Keratinocyte (primary cell): ENCODE measurements at regions not wholly inside any gene's neighbourhood (a gene's known extent, or its start where the extent isn't known, plus 50 kb on each side); places are given as distances from the start of the nearest gene placed in this dataset.
A peak's percentile ranks its signal among the peaks of the same experiment; 100 is the strongest.

Experiments
- DNase-seq: peaks from one replicate; pipeline ENCODE4 v3.0.0-alpha.2; 2011; ENCODE audit warnings: low read depth, missing footprints, low spot score
- FAIRE-seq: peaks from 2 replicates; lab custom pipeline; 2011; peaks lifted over from hg19 to GRCh38; lab: Jason Lieb, UNC
- H2AFZ ChIP-seq: 2 replicates; pipeline ENCODE4 v1.6.0; 2012; ENCODE audit warnings: low read length, control low read depth, inconsistent platforms; ENCODE audit not compliant: control insufficient read depth
- H3K27ac ChIP-seq: 2 replicates; pipeline ENCODE4 v1.5.1; 2011; ENCODE audit warnings: low read length; ENCODE audit not compliant: control insufficient read depth, insufficient read depth
- H3K27me3 ChIP-seq: 3 replicates; pipeline ENCODE4 v1.6.0; 2011; ENCODE audit warnings: low read length; ENCODE audit not compliant: control insufficient read depth, insufficient read depth; ENCODE audit errors: extremely low read depth
- H3K36me3 ChIP-seq, 2 experiments: 2 replicates in 1 of 2; 3 replicates in 1 of 2; pipeline ENCODE4 v1.5.1; 2011; ENCODE audit warnings: low read length in 2 of 2, mild to moderate bottlenecking in 1 of 2; ENCODE audit not compliant: control insufficient read depth in 2 of 2, insufficient read depth in 2 of 2; ENCODE audit errors: extremely low read depth in 1 of 2
- H3K4me1 ChIP-seq: 3 replicates; pipeline ENCODE4 v1.5.1; 2011; ENCODE audit warnings: low read length; ENCODE audit not compliant: control insufficient read depth, insufficient read depth; ENCODE audit errors: extremely low read depth
- H3K4me2 ChIP-seq: 3 replicates; pipeline ENCODE4 v1.6.0; 2011; ENCODE audit warnings: low read depth, low read length; ENCODE audit not compliant: control insufficient read depth, insufficient read depth; ENCODE audit errors: extremely low read depth
- H3K4me3 ChIP-seq, 3 experiments: fragments of 200-600 bp in 1 of 3; sonication (generic) in 1 of 3; 2 replicates in 2 of 3; 3 replicates in 1 of 3; pipeline ENCODE4 v1.5.1; 2011 to 2016; ENCODE audit warnings: low read length in 3 of 3, mild to moderate bottlenecking in 3 of 3, control low read depth in 2 of 3, inconsistent platforms in 1 of 3, low read depth in 1 of 3, mixed read lengths in 1 of 3, mixed run types in 1 of 3, moderate library complexity in 1 of 3; ENCODE audit not compliant: control insufficient read depth in 2 of 3, insufficient read depth in 2 of 3; ENCODE audit errors: extremely low read depth in 1 of 3
- H3K79me2 ChIP-seq: 2 replicates; pipeline ENCODE4 v1.6.0; 2012; ENCODE audit warnings: low read length; ENCODE audit not compliant: control insufficient read depth, insufficient read depth
- H3K9ac ChIP-seq: 3 replicates; pipeline ENCODE4 v1.6.0; 2011; ENCODE audit warnings: low read length; ENCODE audit not compliant: control insufficient read depth, insufficient read depth; ENCODE audit errors: extremely low read depth
- H3K9me1 ChIP-seq: 3 replicates; pipeline ENCODE4 v1.6.0; 2011; ENCODE audit warnings: low read length; ENCODE audit not compliant: control insufficient read depth, insufficient read depth; ENCODE audit errors: extremely low read depth
- H3K9me3 ChIP-seq: 2 replicates; pipeline ENCODE4 v1.5.1; 2012; ENCODE audit warnings: low read depth, low read length; ENCODE audit not compliant: control insufficient read depth
- H4K20me1 ChIP-seq: 3 replicates; pipeline ENCODE4 v1.6.0; 2011; ENCODE audit warnings: low read length; ENCODE audit not compliant: control insufficient read depth, insufficient read depth; ENCODE audit errors: extremely low read depth
- EZH2 ChIP-seq: IDR thresholded peaks from one replicate; pipeline ENCODE4 v1.6.1; 2012; ENCODE audit warnings: inconsistent platforms, mild to moderate bottlenecking, low read length, moderate library complexity
- dilution Hi-C: fragments of 300-500 bp; cut with MboI; formaldehyde crosslinking; loops from one replicate; pipeline ENCODE4 v1.7.0; 2020; ENCODE audit warnings: low sequenced_read_pairs; ENCODE audit not compliant: extremely low pct_ligation_motif_present
- TF ChIP-seq, protein P1 (sequence below), 3 experiments: IDR thresholded peaks in 1 of 3; conservative IDR thresholded peaks in 1 of 3; optimal IDR thresholded peaks in 1 of 3; 2 replicates in 2 of 3; 3 replicates in 1 of 3; pipeline versions ENCODE3 to v1.5.1; 2011; ENCODE audit warnings: low read length in 3 of 3, mild to moderate bottlenecking in 3 of 3, moderate library complexity in 2 of 3, control low read depth in 1 of 3, inconsistent platforms in 1 of 3; ENCODE audit not compliant: insufficient read depth in 2 of 3; ENCODE audit errors: extremely low read depth in 1 of 3

DNA sequence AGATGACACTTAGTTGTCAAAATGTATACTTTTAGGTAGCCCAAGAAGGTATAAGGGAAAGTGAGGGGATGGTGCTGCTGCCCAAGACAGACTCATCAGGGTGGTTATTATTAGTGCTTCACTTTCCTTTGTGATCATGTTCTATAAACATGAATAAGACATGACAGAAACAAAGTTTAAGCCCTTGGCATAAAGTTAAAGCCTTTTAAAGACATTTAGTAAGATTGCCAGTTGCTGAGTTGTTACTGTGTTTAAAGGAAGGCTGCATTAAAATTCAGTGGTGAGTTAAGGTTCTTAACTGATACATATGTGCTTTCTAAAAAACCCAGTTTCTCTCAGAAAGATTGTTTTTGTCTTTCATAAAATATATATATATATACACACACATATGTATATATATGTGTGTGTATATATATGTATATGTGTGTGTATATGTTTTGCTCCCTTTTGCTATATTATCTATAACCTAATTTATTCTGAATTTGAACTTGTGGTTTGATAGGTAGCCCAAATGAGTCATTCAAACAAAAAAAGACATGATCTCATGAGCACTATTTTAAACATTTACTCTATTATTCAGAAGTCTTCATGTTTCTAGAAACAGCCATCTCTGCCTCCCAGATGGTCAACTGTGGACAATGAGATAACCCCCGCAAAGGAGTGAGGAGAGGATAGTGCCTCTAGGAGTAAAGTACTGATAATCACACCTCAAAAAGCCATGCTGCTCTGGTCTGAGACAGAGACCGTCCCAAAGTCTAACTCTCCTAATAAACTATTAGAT, 98.1 kb upstream of the OTUD4 start:
- Histone ChIP-seq H3K27me3 (no peaks in the 10 kb centered on the region), H3K9me1 (no peaks in the 10 kb centered on the region), H2AFZ (peak overlapping the region; percentile 16), H3K27ac (peak overlapping the region; percentile 87), H3K9me3 (no peaks in the 10 kb centered on the region), H3K4me3 (peak overlapping the region in 1 of 3 experiments; percentile 31), H3K9ac (peak overlapping the region; percentile 53), H3K4me2 (peak overlapping the region; percentile 70), H3K79me2 (no peaks in the 10 kb centered on the region), H4K20me1 (no peaks in the 10 kb centered on the region), H3K36me3 (no peaks in the 10 kb centered on the region), H3K4me1 (peaks cover 20% of the 10 kb centered on the region)
- DNase-seq, result no peak
- TF ChIP-seq, protein P1, sequence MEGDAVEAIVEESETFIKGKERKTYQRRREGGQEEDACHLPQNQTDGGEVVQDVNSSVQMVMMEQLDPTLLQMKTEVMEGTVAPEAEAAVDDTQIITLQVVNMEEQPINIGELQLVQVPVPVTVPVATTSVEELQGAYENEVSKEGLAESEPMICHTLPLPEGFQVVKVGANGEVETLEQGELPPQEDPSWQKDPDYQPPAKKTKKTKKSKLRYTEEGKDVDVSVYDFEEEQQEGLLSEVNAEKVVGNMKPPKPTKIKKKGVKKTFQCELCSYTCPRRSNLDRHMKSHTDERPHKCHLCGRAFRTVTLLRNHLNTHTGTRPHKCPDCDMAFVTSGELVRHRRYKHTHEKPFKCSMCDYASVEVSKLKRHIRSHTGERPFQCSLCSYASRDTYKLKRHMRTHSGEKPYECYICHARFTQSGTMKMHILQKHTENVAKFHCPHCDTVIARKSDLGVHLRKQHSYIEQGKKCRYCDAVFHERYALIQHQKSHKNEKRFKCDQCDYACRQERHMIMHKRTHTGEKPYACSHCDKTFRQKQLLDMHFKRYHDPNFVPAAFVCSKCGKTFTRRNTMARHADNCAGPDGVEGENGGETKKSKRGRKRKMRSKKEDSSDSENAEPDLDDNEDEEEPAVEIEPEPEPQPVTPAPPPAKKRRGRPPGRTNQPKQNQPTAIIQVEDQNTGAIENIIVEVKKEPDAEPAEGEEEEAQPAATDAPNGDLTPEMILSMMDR (optimal IDR thresholded peaks at IDR 0.05 in 1 of 3, IDR thresholded peaks at IDR 0.05 in 1 of 3, conservative IDR thresholded peaks at IDR 0.05 in 1 of 3; ENCODE audit: extremely low read depth in 1 of 3, insufficient read depth in 2 of 3, low read length in 3 of 3), result no peak
- no peak for TF ChIP-seq EZH2
- dilution Hi-C loops, result no loop called here
- FAIRE-seq, result no peak

DNA sequence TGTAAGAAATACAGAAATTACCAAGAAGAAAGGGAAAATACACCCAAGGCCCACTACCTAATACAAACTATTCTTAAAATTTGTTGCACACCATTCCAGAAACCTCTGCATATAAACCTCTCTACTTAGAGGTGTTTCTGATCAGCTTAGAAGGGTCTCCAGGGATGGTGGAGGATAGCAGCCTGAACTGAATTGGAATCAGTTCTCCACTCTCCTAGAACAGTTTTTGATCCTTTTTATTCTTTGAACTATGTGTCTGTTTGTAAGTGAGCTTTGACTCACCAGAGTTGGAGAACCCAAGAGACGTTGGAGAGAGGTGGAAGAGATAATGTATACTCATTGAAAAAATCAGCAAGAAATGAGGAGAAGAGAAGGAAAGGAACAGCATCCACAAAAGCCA, 96.6 kb upstream of the OTUD4 start:
- no peaks in the 10 kb centered on the region for H3K36me3 ChIP-seq
- peaks cover 20% of the 10 kb centered on the region for H3K4me1 ChIP-seq
- no peaks in the 10 kb centered on the region for H3K27me3 ChIP-seq
- FAIRE-seq (no peak), DNase-seq (no peak)
- no peak overlapping the region for H3K27ac ChIP-seq
- no peak overlapping the region for H3K4me2 ChIP-seq
- H3K4me3 ChIP-seq, result no peak overlapping the region
- no peak overlapping the region for H3K9ac ChIP-seq
- H2AFZ ChIP-seq, result no peak overlapping the region
- no peaks in the 10 kb centered on the region for H3K79me2 ChIP-seq
- H3K9me3 ChIP-seq, result no peaks in the 10 kb centered on the region
- no peaks in the 10 kb centered on the region for H4K20me1 ChIP-seq
- dilution Hi-C loops, result no loop called here
- H3K9me1 ChIP-seq, result no peaks in the 10 kb centered on the region
- TF ChIP-seq, protein P1 (optimal IDR thresholded peaks at IDR 0.05 in 1 of 3, IDR thresholded peaks at IDR 0.05 in 1 of 3, conservative IDR thresholded peaks at IDR 0.05 in 1 of 3; ENCODE audit: extremely low read depth in 1 of 3, insufficient read depth in 2 of 3, low read length in 3 of 3), result no peak
- TF ChIP-seq EZH2, result no peak
